ENCODE measurements at regions not wholly inside any gene's neighbourhood (a gene's known extent, or its start where the extent isn't known, plus 50 kb on each side); places are given as distances from the start of the nearest gene placed in this dataset.
A peak's percentile ranks its signal among the peaks of the same experiment; 100 is the strongest.

GRCh38 chr10:30189238-30189580 lies 129.8 kb upstream of the JCAD start:
- H3K9me3 ChIP-seq = no peaks in the 10 kb centered on the region
- intact Hi-C loops (cut with DNase I; ENCODE audit: low total_unique reads) = no loop called here
- TF ChIP-seq POLR2A (IDR thresholded peaks at IDR 0.05) (no peak), CTCF (IDR thresholded peaks at IDR 0.05) (no peak)
- no peak for DNase-seq
- H3K36me3 ChIP-seq = no peaks in the 10 kb centered on the region
- H3K27me3 ChIP-seq = no peaks in the 10 kb centered on the region
- no peaks in the 10 kb centered on the region for H3K4me1 ChIP-seq
- H3K4me3 ChIP-seq = no peak overlapping the region
- peak overlapping the region in 1 of 2 donors; percentile 59 for H3K27ac ChIP-seq

- TF ChIP-seq POLR2A (IDR thresholded peaks at IDR 0.05) (no peak), CTCF (IDR thresholded peaks at IDR 0.05) (no peak)
- intact Hi-C loops (cut with DNase I; ENCODE audit: low total_unique reads) = no loop called here
- H3K36me3 ChIP-seq = no peaks in the 10 kb centered on the region
- H3K4me3 ChIP-seq = no peak overlapping the region
- no peaks in the 10 kb centered on the region for H3K9me3 ChIP-seq
- DNase-seq = no peak
- no peaks in the 10 kb centered on the region for H3K4me1 ChIP-seq
- H3K27ac ChIP-seq = peak overlapping the region; percentile 59
- H3K27me3 ChIP-seq = no peaks in the 10 kb centered on the region
Observed at GRCh38 chr10:30188556-30189237, 129.3 kb upstream of the JCAD start.

- Histone ChIP-seq H3K27me3 (no peaks in the 10 kb centered on the region), H3K36me3 (no peaks in the 10 kb centered on the region), H3K4me3 (no peak overlapping the region), H3K27ac (peak overlapping the region; percentile 59), H3K4me1 (no peaks in the 10 kb centered on the region), H3K9me3 (no peaks in the 10 kb centered on the region)
- intact Hi-C loops (cut with DNase I; ENCODE audit: low total_unique reads) = no loop called here
- peak in 1 of 2 donors; percentile 23 for DNase-seq
- TF ChIP-seq POLR2A (IDR thresholded peaks at IDR 0.05) (no peak), CTCF (IDR thresholded peaks at IDR 0.05) (no peak)
Observed at GRCh38 chr10:30188101-30188500, 128.7 kb upstream of the JCAD start.

- intact Hi-C loops (cut with DNase I; ENCODE audit: low total_unique reads) = no loop called here
- Histone ChIP-seq H3K27me3 (no peaks in the 10 kb centered on the region), H3K36me3 (no peaks in the 10 kb centered on the region), H3K27ac (peak overlapping the region; percentile 42 to 48), H3K4me3 (no peak overlapping the region), H3K4me1 (peaks cover 0 to 4% of the 10 kb centered on the region in 2 donors), H3K9me3 (no peaks in the 10 kb centered on the region)
- TF ChIP-seq CTCF (IDR thresholded peaks at IDR 0.05) = no peak
- no peak for TF ChIP-seq POLR2A (IDR thresholded peaks at IDR 0.05)
- DNase-seq = no peak
Observed at GRCh38 chr10:30187010-30187409, 127.6 kb upstream of the JCAD start.

GRCh38 chr10:30186371-30186875 lies 127.0 kb upstream of the JCAD start:
- H3K9me3 ChIP-seq = no peaks in the 10 kb centered on the region
- intact Hi-C loops (cut with DNase I; ENCODE audit: low total_unique reads) = no loop called here
- H3K36me3 ChIP-seq = no peaks in the 10 kb centered on the region
- peak in 1 of 2 donors; percentile 26 for DNase-seq
- no peak overlapping the region for H3K4me3 ChIP-seq
- H3K27ac ChIP-seq = peak overlapping the region; percentile 42 to 48
- no peaks in the 10 kb centered on the region for H3K27me3 ChIP-seq
- TF ChIP-seq POLR2A (IDR thresholded peaks at IDR 0.05) (no peak), CTCF (IDR thresholded peaks at IDR 0.05) (peak in 3 of 4 experiments; percentile 5 to 27 (median 12))
- H3K4me1 ChIP-seq = peaks cover 0 to 4% of the 10 kb centered on the region in 2 donors

Measured in uterus (tissue), 3 donors.